Midbrain (tissue), 1 donor: ENCODE measurements at regions not wholly inside any gene's neighbourhood (a gene's known extent, or its start where the extent isn't known, plus 50 kb on each side); places are given as distances from the start of the nearest gene placed in this dataset.
A peak's percentile ranks its signal among the peaks of the same experiment; 100 is the strongest.
"Not testable (repeated sequence)": the region's sequence is repeated elsewhere in the genome, so short reads cannot be mapped to it uniquely, and the experiment has no call there.

Source experiments
- DNase-seq: peaks from one replicate; lab custom pipeline; 2025; lab: John Stamatoyannopoulos, UW

DNA sequence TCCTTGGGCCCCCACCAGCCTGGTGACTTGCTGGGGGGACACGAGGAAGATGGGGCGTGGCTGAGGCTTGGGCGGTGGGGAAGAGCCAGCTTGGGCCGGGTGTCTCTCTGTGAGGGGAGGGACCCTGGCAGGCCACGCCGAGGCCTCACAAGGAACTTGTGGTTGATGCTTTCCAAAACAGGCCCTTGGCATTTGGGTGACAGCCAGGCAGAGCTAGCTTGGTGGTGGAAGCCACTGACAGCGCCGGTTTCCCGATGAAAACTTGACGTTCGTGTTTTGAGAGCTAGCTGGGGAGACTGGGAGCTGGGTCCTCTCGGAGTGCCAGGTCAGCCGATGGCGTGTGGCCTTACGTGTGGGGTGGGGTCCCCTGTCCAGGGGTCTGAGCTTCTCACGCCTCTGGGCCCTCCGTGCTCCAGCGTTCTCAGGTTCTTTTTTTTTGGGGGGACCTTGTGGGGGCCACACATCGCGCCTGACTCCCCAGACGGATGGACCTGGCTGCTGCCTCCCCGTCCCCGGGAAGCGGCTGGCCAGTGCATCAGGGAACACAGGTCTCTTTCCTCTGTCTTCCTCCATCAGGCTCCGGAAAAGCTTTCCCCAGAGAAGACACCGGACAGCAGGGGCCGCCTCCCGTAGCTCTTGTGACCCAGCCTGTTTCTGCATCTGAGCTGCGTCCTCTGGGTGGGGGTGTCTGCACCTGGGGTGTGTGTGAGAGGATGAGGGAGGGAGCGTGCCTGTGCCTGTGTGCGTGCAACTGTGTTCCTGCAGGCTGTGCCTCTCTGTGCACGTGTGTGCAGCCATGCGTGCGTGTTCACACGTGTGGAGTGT lies 129.3 kb upstream of the LPCAT1 start:
- DNase-seq: no peak

DNA sequence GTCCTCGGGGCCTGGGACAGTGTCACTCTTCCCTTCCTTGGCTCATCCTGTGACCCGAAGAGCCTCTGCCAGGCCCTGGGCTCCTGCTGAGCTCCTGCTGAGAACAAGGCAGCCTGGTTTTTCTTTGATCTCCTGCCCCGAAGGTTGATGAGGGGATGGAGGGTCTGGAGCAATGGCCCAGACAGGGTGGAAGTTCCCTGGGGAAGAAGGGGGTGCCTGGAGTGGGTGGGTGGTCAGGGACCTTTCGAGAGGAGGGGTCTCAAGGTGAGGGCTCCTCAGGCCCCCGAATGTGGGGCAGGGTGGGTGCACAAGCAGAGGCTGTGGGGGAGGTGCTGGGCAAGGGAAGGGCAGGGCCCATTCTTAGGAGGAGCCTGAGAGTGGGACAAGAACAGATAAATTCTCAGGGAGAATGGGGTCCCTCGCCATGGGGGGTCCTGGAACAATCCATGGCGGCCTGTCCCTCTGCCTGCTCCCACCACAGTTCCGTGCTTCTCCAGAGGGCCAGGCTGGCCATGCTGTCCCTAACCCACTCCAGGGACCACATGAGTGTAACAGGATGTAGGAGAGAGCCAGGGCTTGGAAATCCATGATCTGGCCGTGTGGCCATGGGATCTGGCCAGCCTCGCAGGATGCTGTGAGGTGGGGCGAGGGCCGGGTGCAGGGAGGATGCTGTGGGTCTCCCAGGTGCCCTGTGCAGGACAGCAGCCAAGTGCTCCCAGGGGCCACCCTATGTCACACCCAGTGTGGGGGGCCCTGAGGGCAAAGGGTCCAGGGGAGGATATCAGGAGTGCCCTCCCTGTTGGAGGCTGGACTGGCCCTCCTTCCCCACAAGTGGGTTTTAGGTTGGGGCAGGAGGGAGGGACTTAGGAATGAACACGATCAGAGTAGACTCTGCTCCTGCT lies 128.5 kb upstream of the LPCAT1 start:
- no peak for DNase-seq

DNA sequence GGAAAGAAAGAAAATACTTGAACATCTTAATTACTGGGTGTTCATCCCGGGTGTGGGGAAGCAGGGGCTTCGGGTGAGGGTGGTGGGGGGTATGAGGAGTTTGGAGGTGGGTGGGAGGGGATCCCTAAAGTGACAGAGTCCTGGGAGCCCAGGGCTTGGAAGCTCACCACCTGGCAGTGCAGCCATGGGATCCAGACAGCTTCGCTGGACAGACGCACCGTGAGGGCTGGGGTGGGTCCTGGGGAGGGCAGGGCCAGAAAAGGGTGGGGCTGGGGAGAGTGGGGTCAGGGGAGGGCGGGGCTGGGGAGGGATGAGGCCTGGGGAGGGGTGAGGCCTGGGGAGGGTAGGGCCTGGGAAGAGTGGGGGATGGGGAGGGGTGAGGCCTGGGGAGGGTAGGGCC lies 127.5 kb upstream of the LPCAT1 start:
- DNase-seq: no peak

DNA sequence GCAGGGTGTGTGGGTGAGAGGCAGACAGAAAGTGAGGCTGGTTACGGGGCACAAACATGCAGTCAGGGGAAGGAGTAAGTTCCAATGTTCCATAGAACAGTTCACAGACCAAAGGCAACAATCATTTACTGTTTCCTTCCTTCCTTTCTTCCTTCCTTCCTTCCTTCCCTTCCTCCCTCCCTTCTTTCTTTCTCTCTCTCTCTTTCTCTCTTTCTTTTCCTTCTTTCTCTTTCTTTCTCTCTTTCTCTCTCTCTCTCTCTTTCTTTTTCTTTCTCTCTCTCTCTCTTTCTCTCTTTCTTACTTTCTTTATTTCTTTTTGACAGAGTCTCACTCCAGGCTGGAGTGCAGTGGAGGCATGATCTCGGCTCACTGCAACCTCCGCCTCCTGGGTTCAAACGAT lies 125.8 kb upstream of the LPCAT1 start:
- no peak for DNase-seq

DNA sequence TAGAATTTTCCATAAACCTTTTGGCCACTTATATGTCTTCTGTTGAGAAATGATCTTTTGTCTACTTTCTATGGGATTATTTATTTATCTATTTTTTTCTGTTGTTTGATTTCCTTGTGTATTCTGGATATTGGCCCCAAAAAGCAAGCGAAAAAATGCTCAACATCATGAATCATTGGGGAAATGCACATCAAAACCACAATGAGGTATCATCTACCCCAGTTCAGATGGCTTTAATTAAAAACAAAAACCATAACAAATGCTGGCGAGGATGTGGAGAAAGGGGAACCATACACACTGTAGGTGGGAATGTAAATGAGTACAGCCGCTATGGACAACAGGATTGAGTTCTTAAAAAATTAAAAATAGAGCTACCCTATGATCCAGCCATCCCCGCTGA lies 125.0 kb upstream of the LPCAT1 start:
- DNase-seq: no peak

DNA sequence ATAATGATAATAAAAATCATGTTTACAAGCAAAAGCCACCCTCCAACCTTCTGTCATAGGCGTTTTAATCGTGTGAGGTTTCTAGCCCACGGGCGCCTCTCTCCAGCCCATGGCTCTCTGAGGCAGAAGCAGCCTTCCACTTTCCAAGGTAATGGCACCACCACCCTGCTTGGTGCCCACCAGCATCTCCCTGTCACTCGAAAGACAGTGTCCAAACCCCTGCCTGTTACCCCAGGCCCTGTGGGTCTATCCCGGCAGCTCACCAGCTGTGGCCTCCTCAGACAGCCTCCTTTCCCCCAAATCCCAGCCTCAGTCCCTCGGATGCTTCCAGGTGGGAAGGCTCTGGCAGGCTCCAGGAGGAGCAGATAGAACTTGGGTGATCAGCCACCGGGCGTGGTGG lies 123.8 kb upstream of the LPCAT1 start:
- no peak for DNase-seq

DNA sequence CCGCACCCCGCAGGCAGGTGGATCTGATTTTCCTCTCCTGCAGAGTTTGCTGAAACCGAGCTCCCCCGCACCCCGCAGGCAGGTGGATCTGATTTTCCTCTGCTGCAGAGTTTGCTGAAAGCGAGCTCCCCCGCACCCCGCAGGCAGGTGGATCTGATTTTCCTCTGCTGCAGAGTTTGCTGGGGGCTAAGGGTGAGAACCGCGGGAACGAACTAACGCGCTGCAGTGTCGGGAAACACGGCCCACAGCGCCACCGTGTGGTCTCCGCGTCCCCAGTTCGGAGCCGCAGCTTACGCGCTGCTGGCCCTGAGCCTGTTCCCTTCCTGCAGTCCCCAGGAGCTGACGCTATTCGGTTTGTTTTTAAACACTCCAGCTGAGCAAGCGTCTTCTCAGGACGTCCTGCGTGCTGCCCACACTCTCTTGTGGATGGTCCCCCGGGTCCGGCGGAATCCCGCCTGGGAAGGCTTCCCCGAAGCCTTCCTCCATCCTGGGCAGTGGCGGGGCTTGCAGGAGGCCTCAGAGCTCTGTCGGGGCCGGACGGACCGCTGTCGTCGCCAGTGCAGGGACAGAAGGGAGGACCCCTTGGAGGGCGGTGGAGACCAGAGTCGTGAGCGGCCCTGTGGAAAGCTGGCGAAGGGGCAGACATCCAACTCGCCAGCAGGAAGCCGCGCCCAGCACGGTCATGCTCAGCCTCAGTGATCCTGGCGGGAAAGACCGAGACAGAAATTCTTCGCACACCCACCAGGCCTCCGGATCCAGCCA lies 121.2 kb upstream of the LPCAT1 start:
- peak; percentile 89 for DNase-seq

DNA sequence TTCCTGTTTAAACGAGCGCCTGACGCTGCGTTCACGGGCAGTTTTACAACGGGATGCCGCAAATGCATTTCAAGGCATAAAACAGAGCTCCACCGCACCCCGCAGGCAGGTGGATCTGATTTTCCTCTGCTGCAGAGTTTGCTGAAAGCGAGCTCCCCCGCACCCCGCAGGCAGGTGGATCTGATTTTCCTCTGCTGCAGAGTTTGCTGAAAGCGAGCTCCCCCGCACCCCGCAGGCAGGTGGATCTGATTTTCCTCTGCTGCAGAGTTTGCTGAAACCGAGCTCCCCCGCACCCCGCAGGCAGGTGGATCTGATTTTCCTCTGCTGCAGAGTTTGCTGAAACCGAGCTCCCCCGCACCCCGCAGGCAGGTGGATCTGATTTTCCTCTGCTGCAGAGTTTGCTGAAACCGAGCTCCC lies 120.6 kb upstream of the LPCAT1 start:
- DNase-seq: not testable (repeated sequence)

DNA sequence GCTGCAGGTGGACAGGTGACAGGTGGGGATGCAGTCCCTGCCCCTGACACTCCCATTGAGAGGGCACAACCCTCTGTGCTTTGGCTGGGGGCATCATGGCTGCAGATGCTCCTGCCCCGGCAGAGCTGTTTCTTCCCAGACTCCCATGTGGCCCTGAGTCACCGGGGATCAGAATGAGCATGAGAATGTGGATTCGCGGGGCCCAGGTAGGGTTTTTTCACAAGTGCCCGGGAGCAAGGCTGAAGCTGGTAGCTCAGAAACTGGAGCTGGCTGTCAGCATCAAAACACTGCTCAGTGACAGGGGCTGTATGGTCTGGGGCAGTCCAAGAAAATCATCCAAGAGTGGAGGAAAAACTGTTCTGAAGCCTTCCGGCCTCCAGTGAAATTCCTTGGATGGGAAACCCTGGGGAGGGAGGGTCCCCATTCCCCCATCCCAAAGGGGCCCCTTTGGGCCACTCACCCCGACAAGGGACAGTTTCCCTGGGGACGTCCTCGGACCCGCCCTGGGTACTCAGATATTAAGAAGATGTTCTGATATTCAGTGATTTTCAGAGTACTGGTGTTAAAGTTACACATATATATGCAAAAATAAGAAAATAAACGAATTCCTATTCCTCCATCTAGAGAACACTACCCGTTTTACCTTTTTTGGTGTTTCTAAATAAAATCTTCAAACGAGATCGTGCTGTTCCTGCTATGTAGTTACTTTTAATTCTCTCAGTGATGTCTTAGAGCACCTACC lies 120.1 kb upstream of the LPCAT1 start:
- DNase-seq: no peak

DNA sequence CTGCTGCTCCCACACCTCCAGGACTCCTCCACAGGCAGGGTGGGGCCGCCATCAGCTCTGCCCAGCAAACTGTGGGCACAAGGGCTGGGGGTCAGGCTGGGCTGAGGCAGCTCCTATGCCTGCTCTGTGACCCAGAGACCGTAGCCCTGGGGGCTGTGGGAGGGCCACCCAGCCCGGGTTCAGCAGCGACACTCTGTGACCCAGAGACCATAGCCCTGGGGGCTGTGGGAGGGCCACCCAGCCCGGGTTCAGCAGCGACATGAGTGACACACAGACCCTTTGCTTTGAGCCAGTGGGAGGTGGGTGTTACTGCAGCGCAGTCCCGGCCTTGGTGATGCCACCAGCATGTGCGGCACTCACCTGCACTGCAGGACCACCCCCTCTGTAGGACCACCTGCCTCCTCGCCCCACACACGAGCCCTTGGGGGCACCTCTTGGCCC lies 118.9 kb upstream of the LPCAT1 start:
- no peak for DNase-seq

DNA sequence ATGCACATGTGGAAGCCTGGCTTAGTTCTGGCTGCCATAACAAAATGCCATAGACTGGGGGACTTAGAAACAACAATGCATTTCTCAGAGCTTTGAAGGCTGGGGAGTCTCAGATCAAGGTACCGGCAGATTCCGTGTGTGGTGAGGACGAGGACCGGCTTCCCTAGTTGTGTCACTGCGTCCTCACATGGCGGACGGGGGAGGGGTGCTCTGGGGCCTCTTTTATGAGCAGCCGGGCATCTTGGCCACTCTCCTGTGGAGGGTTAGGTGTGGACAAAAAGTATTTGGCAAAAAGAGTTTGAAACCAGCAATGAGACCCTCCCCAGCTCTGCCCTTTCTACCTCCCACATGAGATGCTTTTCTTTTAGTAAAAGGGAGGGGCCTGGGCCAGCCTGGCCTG lies 118.5 kb upstream of the LPCAT1 start:
- no peak for DNase-seq

DNA sequence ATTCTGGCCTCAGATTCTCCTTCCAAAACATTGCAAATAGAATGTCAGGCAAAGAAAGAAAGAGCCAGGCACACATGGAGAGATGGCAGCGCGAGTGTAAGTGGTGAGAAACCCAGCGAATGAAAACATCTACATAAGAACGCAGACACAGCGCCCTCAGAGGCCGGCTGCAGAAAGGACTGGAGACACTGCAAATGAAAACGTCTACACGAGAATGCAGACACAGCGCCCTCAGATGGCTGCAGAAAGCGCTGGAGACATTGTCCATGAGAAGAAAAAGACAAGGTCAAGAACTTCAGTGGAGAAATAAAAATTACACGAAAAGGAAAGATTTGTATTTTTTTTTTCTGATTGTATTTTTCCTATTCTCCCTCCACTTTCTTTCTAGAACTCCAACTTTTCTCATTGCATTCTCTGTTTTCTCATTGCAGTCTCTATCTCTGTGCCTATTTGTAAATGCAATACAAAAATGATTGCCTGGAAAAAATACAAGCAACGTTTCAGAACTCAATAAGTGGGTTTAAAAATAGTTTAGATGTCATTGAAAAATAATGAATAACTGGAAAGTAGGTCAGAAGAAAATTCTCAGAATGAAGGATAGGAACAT lies 117.9 kb upstream of the LPCAT1 start:
- peak; percentile 85 for DNase-seq

DNA sequence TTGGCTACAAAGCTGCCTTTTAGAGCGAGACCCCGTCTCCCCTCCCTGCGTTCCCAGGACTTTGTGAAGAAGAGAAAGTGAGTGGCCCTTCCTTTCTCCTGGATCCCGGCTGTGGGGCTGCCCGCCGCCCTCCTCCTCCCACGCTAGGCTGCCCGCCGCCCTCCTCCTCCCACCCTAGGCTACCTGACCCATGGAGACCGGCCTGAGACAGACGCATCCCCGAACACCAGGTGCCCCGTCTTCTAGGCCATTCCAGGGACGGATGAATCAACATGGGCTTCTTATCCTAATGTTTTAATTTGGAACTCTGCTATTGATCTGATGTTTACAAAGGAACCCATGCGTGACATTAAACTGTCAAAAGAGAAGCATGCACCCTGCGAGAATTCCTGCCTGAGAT lies 117.3 kb upstream of the LPCAT1 start:
- DNase-seq: no peak

DNA sequence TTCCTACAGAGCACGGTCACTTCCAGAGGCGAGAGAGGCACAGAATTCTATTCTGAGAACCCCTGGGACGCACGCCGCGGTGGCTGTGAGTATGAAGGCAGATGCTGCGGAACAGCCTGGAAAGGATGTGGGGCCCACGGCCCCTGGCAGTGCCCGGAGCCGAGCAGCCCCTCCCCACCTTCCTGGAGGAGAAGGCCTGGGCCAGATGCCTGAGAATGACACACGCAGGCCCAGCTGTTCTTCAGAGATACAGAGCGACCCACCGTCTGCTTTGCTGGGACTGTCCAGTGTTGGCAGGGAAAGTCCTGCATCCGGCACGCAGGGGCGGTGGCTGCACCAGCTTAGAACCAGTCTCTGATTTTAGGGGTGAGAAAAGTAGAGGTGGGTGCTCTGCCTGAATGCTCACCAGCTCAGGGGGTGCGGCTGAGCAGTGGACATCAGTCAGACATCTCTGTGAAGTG lies 116.7 kb upstream of the LPCAT1 start:
- no peak for DNase-seq

DNA sequence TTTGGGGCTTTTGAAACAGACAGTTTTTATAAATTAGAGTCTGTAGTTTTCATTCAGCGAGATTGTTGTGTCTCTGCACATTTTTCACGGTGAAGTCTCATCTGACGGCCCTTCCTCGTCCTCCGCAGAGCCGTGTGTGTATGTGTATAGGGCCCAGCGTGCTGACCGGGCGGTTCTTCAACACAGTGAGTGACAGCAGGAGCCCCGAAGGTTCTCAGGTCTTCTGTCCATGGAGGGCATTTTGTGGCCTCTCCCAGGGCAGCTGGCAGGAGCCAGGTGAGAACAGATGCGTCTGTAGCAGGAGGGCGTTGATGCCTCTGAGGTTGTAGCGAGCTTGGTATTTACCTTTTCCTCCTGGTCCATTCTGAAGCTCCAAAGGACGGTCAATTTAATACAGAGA lies 116.0 kb upstream of the LPCAT1 start:
- no peak for DNase-seq

DNA sequence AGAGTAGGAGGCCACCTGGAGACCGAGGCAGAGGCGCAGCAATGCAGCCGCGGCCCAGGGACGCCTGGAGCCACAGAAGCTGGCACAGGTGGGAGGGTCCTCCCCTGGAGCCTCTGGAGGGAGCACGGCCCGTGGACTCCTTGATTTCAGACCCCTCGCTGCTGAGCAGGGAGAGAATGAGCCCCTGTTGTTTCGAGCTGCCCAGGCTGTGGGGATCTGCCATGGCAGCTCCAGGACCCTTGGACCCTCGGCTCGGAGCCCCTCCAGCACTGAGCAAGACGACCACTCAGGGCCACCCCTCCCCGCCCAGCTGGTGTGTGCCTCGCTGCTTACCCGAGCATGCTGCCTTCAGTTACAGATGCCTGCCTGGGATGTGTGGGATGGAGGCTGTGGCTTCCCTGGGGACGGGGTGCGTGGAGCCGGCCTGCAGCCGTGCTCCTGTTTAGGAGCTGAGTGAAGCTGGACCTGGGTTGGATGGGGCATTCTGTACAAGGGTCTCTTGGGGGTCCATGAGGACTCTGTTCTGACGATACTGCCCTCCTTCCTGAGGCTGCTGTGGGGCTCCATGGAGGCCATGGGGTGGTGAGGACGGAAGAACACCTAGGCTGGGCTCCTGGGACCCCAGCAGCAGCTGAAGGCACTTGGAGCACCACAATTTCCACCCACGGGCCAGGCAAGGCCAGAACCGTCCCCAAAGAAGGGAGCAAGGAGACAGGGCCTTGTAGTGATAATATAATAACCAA lies 115.1 kb upstream of the LPCAT1 start:
- DNase-seq: no peak

DNA sequence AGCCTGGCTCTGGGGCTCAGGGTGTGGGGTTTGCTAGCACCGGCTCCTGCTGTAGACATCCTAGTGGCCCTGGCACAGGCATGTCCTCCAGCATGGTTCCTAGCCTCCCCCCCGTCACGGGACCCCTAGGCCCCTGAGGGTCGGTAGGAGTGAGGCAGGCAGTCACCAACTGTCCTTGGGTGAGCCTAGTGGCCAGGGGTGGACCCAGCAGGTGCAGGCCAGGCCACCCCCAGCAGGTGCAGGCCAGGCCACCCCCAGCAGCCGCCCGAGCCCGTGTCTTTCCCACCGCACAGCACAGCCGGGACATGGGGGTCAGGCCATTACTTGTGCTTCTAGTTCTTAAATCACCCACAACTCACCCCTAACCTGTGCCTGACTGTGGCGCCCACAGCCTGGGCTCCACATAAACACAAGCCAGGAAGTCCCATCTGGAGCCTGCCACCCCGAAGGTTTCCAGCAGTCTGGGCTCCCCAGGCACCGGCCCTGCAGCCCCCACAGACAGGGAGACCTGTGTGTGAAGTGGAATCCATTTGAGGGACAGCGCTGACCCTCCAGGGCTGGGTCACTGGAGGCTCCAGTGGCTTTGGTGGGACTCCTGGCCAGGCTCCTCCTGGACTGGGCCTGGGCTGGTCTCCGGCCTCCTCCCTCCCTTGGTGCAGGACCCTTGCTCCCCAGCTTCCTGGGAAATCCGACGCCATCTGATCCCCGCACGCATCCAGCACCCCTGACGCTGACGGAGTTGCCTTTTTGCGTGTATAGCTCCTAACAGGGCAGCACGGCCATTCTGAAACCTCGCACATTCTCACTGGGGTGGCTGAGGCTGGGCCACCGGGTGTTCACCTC lies 114.1 kb upstream of the LPCAT1 start:
- no peak for DNase-seq

DNA sequence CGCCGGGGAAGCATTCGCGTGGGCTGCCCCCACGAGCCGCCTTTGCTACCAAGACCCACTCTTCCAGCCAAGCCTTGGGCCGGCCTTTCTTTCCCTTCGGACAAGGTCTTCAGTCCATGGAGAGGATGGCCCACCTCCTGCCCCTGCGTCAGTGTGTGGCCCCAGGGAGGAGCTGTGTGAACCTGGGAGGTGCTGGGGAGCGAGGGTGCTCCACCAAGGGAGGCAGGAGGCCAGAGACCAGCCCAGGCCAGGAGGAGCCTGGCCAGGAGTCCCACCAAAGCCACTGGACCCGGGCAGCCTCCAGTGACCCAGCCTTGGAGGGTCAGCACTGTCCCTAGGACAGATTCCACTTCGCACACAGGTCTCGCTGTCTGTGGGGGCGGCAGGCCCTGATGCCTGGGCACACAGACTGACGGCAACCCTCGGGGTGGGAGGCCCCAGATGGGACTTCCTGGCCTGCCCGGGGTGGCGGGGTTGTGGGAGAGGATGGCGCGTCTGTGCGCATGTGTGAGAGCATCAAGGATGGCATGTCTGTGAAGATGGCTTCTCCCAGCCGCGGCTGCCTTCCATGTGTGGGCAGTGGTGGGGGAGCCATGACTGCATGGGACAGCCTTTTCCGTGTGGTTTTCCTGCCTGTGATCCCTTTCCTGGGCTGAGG lies 113.3 kb upstream of the LPCAT1 start:
- DNase-seq: no peak

DNA sequence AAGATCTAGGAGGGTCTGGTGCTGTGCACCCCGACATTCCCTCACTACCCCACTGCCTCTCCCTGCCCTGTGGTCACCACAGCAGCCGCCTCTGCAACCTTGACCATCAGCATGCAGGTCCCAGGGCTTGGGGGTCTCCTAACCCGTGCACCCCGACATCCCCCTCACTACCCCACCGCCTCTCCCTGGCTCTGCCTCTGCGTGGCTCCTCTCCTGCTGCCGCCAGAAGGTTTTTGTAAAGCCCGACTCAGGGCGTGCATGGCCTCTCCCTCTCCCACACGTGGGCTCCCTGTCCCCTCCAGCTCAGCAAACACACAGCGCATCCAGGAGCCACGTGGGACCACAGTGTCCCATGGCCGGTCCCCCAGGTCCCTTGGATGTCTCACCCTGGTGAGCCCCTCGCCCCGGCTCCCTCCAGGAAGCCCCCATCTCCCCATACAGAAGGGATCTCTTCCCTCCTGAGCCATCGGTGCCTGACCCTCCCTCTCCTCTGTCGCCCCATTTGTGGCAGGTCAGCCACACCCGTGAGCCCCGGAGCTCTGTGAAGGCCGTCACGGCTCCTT lies 112.5 kb upstream of the LPCAT1 start:
- DNase-seq: not testable (repeated sequence)
